ENCODE measurements at regions not wholly inside any gene's neighbourhood (a gene's known extent, or its start where the extent isn't known, plus 50 kb on each side); places are given as distances from the start of the nearest gene placed in this dataset.

GRCh38 chr17:22410136-22410535, 717.8 kb downstream of the KCNJ18 start:
- TF ChIP-seq, protein P1, sequence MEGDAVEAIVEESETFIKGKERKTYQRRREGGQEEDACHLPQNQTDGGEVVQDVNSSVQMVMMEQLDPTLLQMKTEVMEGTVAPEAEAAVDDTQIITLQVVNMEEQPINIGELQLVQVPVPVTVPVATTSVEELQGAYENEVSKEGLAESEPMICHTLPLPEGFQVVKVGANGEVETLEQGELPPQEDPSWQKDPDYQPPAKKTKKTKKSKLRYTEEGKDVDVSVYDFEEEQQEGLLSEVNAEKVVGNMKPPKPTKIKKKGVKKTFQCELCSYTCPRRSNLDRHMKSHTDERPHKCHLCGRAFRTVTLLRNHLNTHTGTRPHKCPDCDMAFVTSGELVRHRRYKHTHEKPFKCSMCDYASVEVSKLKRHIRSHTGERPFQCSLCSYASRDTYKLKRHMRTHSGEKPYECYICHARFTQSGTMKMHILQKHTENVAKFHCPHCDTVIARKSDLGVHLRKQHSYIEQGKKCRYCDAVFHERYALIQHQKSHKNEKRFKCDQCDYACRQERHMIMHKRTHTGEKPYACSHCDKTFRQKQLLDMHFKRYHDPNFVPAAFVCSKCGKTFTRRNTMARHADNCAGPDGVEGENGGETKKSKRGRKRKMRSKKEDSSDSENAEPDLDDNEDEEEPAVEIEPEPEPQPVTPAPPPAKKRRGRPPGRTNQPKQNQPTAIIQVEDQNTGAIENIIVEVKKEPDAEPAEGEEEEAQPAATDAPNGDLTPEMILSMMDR (IDR thresholded peaks at IDR 0.05 in 4 of 5, conservative IDR thresholded peaks at IDR 0.05 in 1 of 5), result no peak
- no peak for TF ChIP-seq POLR2A (IDR thresholded peaks at IDR 0.05)
